Loucy (cell line): ENCODE measurements at regions not wholly inside any gene's neighbourhood (a gene's known extent, or its start where the extent isn't known, plus 50 kb on each side); places are given as distances from the start of the nearest gene placed in this dataset.

Source experiments
- H2AFZ ChIP-seq: fragments of 200-600 bp; sonication (generic); 2 replicates; pipeline ENCODE4 v1.6.0; 2016; ENCODE audit warnings: antibody characterized with exemption, mild to moderate bottlenecking, low read length, moderate library complexity
- H3F3A ChIP-seq: fragments of 200-600 bp; 2 replicates; pipeline ENCODE4 v1.6.0; 2016; ENCODE audit warnings: antibody characterized with exemption, low read depth, mild to moderate bottlenecking
- H3K27me3 ChIP-seq: fragments of 200-600 bp; sonication (generic); 2 replicates; pipeline ENCODE4 v1.6.1; 2014; ENCODE audit warnings: low read length, mild to moderate bottlenecking; ENCODE audit not compliant: insufficient read depth, poor library complexity, severe bottlenecking
- H3K36me3 ChIP-seq: fragments of 200-600 bp; sonication (generic); 2 replicates; pipeline ENCODE4 v1.6.1; 2016; ENCODE audit warnings: low read length; ENCODE audit not compliant: insufficient read depth
- H3K4me1 ChIP-seq: fragments of 200-600 bp; sonication (generic); 2 replicates; pipeline ENCODE4 v1.5.1; 2014; ENCODE audit warnings: low read length, mild to moderate bottlenecking; ENCODE audit not compliant: insufficient read depth, poor library complexity, severe bottlenecking
- H3K4me2 ChIP-seq: fragments of 200-600 bp; sonication (generic); 2 replicates; pipeline ENCODE4 v1.6.0; 2014; ENCODE audit warnings: antibody characterized with exemption, low read length, low read depth, mild to moderate bottlenecking; ENCODE audit not compliant: poor library complexity, severe bottlenecking
- H3K4me3 ChIP-seq: fragments of 200-600 bp; sonication (generic); 2 replicates; pipeline ENCODE4 v1.5.1; 2014; ENCODE audit warnings: low read length, mild to moderate bottlenecking, mixed read lengths; ENCODE audit not compliant: poor library complexity, severe bottlenecking
- H3K79me2 ChIP-seq: fragments of 200-600 bp; sonication (generic); 2 replicates; pipeline ENCODE4 v1.6.1; 2014; ENCODE audit warnings: low read length; ENCODE audit not compliant: insufficient read depth
- H3K9ac ChIP-seq: fragments of 200-600 bp; sonication (generic); 2 replicates; pipeline ENCODE4 v1.6.0; 2014; ENCODE audit warnings: mild to moderate bottlenecking, low read depth, low read length, moderate library complexity; ENCODE audit not compliant: poor library complexity, severe bottlenecking
- H3K9me2 ChIP-seq: fragments of 200-600 bp; sonication (generic); replicated peaks from 2 replicates; pipeline ENCODE4 v1.6.1; 2016; ENCODE audit warnings: low read depth, low read length, mixed read lengths
- H3K9me3 ChIP-seq: fragments of 200-600 bp; sonication (generic); 2 replicates; pipeline ENCODE4 v1.6.1; 2014; ENCODE audit warnings: mild to moderate bottlenecking, antibody characterized with exemption, low read length, low read depth; ENCODE audit not compliant: insufficient read depth
- H4K20me1 ChIP-seq: fragments of 200-600 bp; sonication (generic); 2 replicates; pipeline ENCODE4 v1.6.0; 2014; ENCODE audit warnings: antibody characterized with exemption, low read length, mild to moderate bottlenecking; ENCODE audit not compliant: insufficient read depth, poor library complexity, severe bottlenecking
- CTCF ChIP-seq: fragments of 200-600 bp; sonication (generic); conservative IDR thresholded peaks from 2 replicates; pipeline ENCODE4 v1.5.1; 2014; ENCODE audit warnings: mild to moderate bottlenecking, antibody characterized with exemption, low read length
- EZH2phosphoT487 ChIP-seq: fragments of 200-600 bp; IDR thresholded peaks from 2 replicates; pipeline ENCODE4 v1.6.1; 2018; ENCODE audit warnings: antibody characterized with exemption, mild to moderate bottlenecking, moderate library complexity, borderline replicate concordance

- Histone ChIP-seq H3K9me3 (peaks cover 4% of the 10 kb centered on the region; the same call in 1 of the 2 replicates), H3K9ac (no peak overlapping the region), H3K4me1 (no peaks in the 10 kb centered on the region), H3K36me3 (no peaks in the 10 kb centered on the region), H3K4me2 (no peak overlapping the region), H3K9me2 (no peaks in the 10 kb centered on the region), H3F3A (no peaks in the 10 kb centered on the region), H3K4me3 (no peak overlapping the region), H2AFZ (no peak overlapping the region), H3K79me2 (no peaks in the 10 kb centered on the region), H3K27me3 (no peaks in the 10 kb centered on the region), H4K20me1 (no peaks in the 10 kb centered on the region)
- TF ChIP-seq CTCF (no peak), EZH2phosphoT487 (no peak)
Observed at GRCh38 chr14:104518659-104519350, 60.8 kb upstream of the C14orf180 start.

- H2AFZ ChIP-seq = no peak overlapping the region
- no peak overlapping the region for H3K4me3 ChIP-seq
- H3K4me1 ChIP-seq = no peaks in the 10 kb centered on the region
- H3K9me2 ChIP-seq = no peaks in the 10 kb centered on the region
- peaks cover 4% of the 10 kb centered on the region; the same call in 1 of the 2 replicates for H3K9me3 ChIP-seq
- H3F3A ChIP-seq = no peaks in the 10 kb centered on the region
- H3K27me3 ChIP-seq = no peaks in the 10 kb centered on the region
- H3K9ac ChIP-seq = no peak overlapping the region
- no peaks in the 10 kb centered on the region for H3K79me2 ChIP-seq
- H3K4me2 ChIP-seq = no peak overlapping the region
- no peaks in the 10 kb centered on the region for H3K36me3 ChIP-seq
- no peaks in the 10 kb centered on the region for H4K20me1 ChIP-seq
- no peak for TF ChIP-seq CTCF
- no peak for TF ChIP-seq EZH2phosphoT487
Observed at GRCh38 chr14:104519721-104520120, 59.8 kb upstream of the C14orf180 start.

GRCh38 chr14:104520620-104521410 lies 58.7 kb upstream of the C14orf180 start:
- no peaks in the 10 kb centered on the region for H3K79me2 ChIP-seq
- H3K9ac ChIP-seq = no peak overlapping the region
- no peaks in the 10 kb centered on the region for H3F3A ChIP-seq
- no peaks in the 10 kb centered on the region for H3K4me1 ChIP-seq
- peaks cover 4% of the 10 kb centered on the region; the same call in 1 of the 2 replicates for H3K9me3 ChIP-seq
- H3K27me3 ChIP-seq = no peaks in the 10 kb centered on the region
- no peaks in the 10 kb centered on the region for H4K20me1 ChIP-seq
- H3K4me3 ChIP-seq = no peak overlapping the region
- H3K4me2 ChIP-seq = no peak overlapping the region
- H3K36me3 ChIP-seq = no peaks in the 10 kb centered on the region
- no peak overlapping the region for H2AFZ ChIP-seq
- no peaks in the 10 kb centered on the region for H3K9me2 ChIP-seq
- no peak for TF ChIP-seq EZH2phosphoT487
- TF ChIP-seq CTCF = no peak
